ENCODE measurements at regions not wholly inside any gene's neighbourhood (a gene's known extent, or its start where the extent isn't known, plus 50 kb on each side); places are given as distances from the start of the nearest gene placed in this dataset.

- TF ChIP-seq, protein P1, sequence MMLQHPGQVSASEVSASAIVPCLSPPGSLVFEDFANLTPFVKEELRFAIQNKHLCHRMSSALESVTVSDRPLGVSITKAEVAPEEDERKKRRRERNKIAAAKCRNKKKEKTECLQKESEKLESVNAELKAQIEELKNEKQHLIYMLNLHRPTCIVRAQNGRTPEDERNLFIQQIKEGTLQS (IDR thresholded peaks at IDR 0.05; ENCODE audit: insufficient read depth, low read depth, low read length): peak; percentile 63; the same call in 1 of the 2 replicates
- TF ChIP-seq CHD2 (IDR thresholded peaks at IDR 0.05; ENCODE audit: low read length): no peak
- no peak for TF ChIP-seq NANOG (IDR thresholded peaks at IDR 0.05; ENCODE audit: insufficient read depth, low read depth, low read length, poor library complexity, severe bottlenecking)
Observed at GRCh38 chr12:131620520-131620919, 90.4 kb upstream of the SFSWAP start (continued).

Data from H1 (cell line).